HG02642 (cell line): ENCODE measurements at regions not wholly inside any gene's neighbourhood (a gene's known extent, or its start where the extent isn't known, plus 50 kb on each side); places are given as distances from the start of the nearest gene placed in this dataset.

Experiments
- ATAC-seq: cut with Tn5 transposase; IDR thresholded peaks from one replicate; pipeline ENCODE4 v1.9.1; 2021; ENCODE audit warnings: mild to moderate bottlenecking; ENCODE audit not compliant: unreplicated experiment, poor library complexity

DNA sequence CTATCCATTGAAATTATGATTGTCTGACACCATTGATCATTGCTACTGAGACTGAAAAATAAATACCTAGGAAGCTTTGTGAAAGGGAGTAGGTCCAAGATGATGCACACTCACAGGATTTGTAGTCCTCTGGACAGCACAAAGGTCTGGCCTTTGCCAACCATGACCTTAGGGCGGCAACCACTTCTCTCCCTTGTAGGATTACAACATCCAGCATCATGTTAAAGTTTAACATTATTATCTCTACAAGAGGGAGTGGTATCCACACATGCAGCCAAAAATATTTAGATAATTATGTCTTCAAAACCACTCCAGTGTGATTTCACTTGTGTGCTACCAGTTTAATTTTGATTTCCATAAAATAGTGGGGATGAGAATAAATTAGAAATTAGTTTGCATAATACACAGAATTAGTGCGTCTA is 51.1 kb upstream of the NHSL1 start:
- no peak for ATAC-seq

GRCh38 chr6:138554146-138554545 is 54.9 kb upstream of the NHSL1 start:
- no peak for ATAC-seq

DNA sequence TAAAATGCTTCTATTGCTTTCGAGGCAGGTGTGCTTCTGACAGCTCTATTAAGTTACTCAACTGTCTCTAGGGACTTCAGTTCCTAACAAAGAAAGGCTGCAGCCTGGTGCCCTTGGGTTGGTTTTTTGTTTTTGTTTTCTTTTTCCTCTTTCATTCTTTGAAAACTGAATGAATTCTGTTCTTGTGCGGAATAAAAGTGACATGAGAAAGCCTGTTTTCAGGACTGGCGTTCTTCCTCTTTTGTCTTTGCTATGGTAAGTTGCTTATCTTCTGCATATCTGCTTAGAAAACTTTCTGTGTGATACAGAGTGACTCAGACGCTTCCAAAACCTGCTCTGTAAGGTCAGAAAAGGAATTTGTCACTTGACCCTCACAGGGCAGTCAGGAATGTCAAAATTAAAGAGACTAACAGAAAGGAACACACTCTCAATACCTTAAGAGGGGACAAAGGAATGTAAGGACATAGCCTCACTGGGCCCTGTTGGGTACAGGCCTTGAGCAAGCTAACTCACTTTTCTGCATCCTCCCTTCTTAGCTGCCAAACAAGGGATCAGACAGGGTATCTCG is 56.2 kb upstream of the NHSL1 start:
- no peak for ATAC-seq

- ATAC-seq = no peak
These were observed 57.9 kb upstream of the NHSL1 start for GRCh38 chr6:138557147-138557546.

DNA sequence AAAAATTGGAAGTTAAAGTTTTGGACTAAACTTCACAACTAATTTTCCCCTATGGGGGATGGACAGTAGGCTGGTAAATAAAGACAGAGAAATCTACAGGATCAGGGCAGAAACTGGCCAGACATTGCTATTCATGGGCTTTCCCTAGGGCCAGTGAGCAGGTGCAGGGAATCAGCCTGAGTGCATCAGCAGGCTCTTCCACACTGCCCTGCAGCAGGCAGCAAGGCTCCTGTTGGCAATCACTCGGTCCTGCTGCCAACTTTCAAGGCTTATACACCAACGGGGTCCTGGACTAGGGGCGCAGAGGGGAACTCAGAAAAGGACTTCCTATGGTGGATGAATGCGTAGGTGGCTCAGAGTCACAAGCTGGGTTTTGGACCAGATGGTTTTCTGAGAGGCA is 59.8 kb upstream of the NHSL1 start:
- no peak for ATAC-seq

DNA sequence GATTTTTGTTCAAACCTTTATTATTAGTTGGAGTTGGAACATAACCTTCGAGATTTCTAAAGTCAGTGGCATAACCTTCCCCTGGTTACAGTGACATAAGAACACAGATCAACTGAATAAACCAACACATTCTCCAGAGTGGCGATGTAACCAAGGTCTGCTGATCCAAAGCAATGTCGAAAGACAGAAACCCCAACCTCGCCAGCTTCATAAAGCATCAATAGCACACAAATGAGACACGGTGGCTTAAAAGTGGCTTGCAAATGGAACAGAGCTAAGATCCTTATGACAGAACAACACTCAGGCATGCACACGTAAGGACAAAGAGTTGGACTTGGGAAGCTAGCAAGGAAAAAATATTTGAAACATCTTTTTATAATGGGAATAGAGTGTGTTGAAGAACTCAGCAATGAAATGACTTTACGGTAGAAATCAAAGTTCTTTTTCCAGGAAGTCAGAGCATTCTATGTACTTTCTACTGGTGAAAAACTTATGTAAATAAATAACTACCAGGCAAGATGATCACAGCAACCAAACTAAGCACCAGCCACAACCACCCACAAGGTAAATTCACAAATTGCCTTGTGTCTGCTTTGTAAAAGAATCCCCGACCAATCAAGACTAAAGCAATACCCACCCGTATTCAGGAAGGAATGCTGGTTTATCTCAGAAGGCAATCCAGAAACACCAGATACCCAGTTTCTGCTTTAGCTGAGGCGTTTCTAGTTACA is 61.0 kb upstream of the NHSL1 start:
- ATAC-seq = no peak

DNA sequence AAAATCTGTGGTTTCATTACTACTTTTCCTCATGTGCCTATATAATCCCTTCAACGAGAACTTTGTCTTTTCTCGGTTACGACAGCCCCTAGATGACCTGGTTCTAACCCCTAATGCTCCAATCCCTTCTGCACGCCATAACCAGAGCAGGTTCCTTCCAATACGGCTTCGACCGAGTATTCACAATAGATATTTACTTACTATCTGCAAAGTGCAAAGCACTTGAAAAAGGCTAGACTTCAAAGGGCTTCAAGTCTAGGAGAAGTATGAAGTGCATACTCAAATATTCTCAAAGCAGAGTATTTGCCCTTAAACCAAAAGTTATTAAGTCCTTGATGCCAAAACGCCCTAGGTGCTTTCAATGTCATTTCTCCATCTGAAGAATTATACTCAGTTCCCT is 63.4 kb upstream of the NHSL1 start:
- no peak for ATAC-seq

DNA sequence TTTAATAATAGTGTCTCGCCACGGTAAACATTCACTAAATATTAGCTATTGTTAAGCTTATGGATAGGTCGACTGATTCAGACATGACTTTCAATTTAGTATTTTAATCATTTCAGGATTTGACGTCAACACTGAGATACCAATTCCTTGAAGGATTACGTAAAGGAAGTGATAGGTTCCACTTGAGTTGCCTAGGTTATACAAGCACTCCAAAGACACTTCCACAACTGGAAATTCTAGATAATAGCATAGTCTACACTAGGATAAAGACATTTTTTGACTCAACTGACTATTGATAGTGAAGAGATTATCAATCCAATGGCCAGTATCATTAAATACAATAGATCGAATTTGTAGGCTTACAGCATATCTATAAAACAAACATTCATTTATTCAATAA is 63.9 kb upstream of the NHSL1 start:
- ATAC-seq = no peak

- ATAC-seq = no peak
These were observed 64.4 kb upstream of the NHSL1 start for GRCh38 chr6:138563650-138564049.

DNA sequence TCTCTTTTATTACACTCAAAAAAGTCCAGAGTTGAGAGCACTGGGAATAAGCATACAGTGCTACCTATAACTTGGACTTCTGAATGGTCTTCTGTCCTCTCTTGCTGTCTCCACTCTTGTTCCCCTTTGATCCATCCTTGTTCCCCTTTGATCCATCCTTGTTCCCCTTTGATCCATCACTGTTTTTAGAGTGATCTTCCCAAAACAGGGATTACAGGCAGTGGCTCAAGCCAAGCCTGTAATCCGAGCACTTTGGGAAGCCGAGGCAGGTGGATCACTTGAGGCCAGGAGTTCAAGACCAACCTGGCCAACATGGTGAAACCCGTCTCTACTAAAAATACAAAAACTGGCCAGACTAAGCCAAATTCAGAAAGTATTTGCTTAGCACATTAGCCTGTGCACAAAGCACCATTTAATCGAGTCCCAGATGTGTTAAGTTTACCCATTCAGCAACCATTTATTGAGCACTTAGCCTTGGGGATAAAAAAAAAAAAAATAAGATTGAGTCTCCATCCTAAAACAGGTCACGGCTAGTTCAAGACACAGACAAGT is 65.0 kb upstream of the NHSL1 start:
- ATAC-seq = no peak

DNA sequence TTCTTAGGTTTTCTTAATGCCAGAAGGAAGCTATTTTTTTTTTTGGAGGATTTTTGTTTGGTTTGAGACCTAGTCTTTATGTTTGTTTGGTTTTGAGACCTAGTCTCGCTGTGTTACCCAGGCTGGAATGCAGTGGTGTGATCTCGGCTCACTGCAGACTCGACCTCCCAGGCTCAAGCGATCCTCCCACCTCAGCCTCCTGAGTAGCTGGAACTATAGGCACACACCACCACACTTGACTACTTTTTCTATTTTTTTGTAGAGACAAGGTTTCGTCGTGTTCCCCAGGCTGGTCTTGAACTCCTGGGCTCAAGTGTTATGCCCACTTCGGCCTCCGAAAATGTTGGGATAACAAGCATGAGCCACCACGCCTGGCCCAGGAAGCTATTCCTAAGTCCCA is 67.8 kb upstream of the NHSL1 start:
- ATAC-seq = no peak

GRCh38 chr6:138568997-138569396 is 69.7 kb upstream of the NHSL1 start:
- no peak for ATAC-seq

DNA sequence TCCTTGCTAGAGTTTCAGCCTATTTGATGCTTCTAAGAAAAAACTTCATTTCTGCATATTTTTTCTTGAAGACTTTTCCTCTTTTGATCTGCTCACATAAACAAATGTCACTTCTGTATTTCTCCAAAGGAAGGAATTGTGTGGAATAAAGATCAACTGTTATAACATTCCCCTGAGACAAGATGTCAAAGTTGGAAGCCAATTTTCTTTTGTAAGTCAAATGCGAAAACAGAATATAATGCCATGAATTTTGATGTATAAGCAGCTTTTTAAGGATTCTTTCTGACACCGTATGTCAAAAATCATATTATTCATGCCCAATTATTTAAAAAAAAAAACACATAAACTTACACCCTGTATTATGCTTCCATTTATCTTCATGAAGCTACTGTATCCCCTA is 70.3 kb upstream of the NHSL1 start:
- no peak for ATAC-seq

DNA sequence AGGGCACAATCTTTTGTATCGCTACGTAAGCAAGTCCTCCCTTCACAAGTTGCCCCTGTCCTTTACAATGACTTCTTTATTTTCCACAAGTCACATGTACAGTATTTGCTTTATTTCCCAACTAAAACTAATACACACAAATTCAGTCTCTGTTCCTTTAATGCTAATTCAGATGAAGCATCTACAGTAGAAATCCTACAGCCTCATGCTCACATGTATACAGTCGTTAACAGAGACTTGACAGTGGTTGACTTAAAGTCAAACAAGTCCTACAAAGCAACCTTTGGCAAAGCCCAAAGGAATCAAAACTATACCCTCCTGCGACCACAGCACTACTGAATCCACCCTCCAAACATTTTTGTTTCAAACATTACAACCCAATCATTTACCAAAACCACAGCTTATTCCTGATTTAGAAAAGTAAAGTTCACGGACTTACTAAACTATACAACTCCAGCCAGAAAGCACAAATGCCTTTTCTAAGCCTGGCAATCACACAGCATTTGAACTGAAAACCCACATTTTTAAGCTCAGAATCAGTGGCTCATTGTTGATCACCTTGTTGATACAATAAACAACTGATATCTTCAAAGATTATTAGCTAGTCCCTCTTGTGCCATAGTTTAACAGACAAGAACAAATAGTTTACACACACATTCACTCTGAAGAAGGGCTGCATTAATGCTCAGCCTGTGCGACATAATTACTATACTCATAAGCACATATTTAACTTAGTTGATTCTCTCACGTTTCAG is 70.9 kb upstream of the NHSL1 start:
- no peak for ATAC-seq

- ATAC-seq = no peak
These were observed 71.4 kb upstream of the NHSL1 start for GRCh38 chr6:138570725-138571029.

DNA sequence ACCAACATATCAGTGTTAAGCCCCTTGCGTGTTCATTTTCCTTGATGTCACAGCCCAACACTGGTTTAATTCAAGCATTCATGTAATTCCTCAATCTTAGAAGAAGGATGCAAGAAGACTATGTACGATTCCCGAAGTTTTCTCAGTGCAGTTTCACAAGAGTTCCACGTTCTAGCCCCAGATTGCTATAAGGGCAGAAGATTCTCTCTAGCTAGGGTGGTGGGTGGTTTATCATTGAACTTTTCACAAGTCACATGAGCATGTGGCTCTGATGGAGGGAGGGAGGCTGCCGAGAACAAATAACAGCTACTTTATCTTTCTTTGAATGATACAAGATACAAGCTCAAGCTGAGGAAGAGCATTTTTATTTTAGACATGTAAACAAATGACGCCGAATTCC is 71.9 kb upstream of the NHSL1 start:
- ATAC-seq = no peak

DNA sequence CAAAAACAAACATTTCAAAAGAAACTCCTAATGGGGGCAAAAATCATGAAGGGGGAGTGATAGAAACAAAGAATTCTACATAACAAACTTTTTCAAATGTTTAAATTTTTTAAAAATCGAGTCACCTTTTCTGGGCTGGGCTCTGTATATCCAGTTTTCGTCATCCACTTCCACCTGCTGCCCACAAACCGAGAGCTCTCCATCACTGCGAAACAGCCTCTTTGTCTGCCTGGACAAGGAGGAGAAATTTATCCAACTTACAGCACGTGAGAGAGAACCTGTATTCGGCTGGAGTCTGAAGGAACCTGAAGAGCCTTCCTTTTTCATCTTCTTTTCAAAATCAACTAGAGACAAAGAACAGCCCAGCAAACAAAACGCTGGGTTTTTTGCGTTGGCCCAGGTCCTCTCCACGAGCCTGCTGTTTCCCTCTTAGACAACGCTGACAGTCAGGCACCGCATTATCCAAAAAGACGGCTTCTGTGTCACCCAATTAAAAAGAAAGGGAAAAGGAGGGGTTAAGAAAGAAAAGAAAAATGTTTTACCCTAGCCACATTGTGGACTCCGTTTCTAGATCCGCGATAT is 72.4 kb upstream of the NHSL1 start:
- ATAC-seq = no peak

GRCh38 chr6:138572167-138572875 is 73.0 kb upstream of the NHSL1 start:
- ATAC-seq = no peak

- no peak for ATAC-seq
These were observed 73.6 kb upstream of the NHSL1 start for GRCh38 chr6:138572885-138573284.

DNA sequence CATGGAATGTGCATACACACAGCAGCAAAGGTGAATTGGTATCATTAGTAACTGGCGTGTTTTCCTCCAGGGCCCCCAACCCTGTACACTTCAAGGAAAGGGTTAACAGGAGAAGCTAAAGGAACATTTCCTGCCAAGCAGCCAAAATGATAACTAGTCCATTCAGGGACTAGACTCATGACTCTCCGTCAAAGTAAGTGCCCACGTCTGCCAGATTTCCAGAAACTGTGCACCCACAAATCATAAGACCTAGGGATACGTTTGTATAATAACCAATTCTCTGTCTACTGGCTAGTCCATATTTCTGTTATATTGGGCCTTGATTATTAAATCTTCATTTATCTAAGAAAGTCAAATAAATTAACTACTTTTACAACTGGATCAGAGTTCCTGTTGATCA is 76.0 kb upstream of the NHSL1 start:
- ATAC-seq = no peak

DNA sequence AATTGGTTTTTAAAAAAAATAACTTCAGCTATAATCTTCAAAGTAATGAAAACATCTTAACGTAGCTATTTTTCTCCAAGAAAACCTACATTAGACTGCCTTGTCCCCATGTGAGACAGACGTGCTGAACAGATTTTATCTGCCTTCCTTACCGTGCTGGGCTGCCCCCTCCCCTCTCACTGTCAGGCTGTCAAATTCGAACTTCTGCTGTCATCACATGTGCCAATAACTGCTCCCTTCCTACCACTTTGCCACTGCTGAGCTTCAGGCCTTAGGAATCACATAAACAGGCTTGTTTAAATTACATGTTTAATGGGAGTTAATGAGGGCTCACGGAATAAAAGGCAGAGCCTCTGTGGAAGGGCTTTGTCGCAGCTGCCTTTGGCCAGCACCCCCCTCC is 77.0 kb upstream of the NHSL1 start:
- ATAC-seq = no peak
